SJCRH30 (cell line): ENCODE measurements at regions not wholly inside any gene's neighbourhood (a gene's known extent, or its start where the extent isn't known, plus 50 kb on each side); places are given as distances from the start of the nearest gene placed in this dataset.
"Not testable (repeated sequence)": the region's sequence is repeated elsewhere in the genome, so short reads cannot be mapped to it uniquely, and the experiment has no call there.

ENCODE experiments used
- DNase-seq, 2 experiments: peaks; one replicate each; pipeline ENCODE4 v3.0.0-alpha.2; 2015 to 2020
- H3K27ac ChIP-seq: fragments of 250-450 bp; sonication (Bioruptor Pico); 2 replicates; pipeline ENCODE4 v1.5.1; 2020; ENCODE audit warnings: mild to moderate bottlenecking, moderate library complexity
- H3K27me3 ChIP-seq: fragments of 250-450 bp; sonication (Bioruptor Pico); 2 replicates; pipeline ENCODE4 v1.5.1; 2020; ENCODE audit warnings: mild to moderate bottlenecking, moderate library complexity
- H3K36me3 ChIP-seq: fragments of 250-450 bp; sonication (Bioruptor Pico); 2 replicates; pipeline ENCODE4 v1.5.1; 2020; ENCODE audit warnings: mild to moderate bottlenecking, moderate library complexity
- H3K4me1 ChIP-seq: fragments of 250-450 bp; sonication (Bioruptor Pico); 2 replicates; pipeline ENCODE4 v1.5.1; 2020; ENCODE audit warnings: mild to moderate bottlenecking, moderate library complexity
- H3K4me3 ChIP-seq: fragments of 250-450 bp; sonication (Bioruptor Pico); 2 replicates; pipeline ENCODE4 v1.5.1; 2020; ENCODE audit warnings: mild to moderate bottlenecking, moderate library complexity
- H3K9me3 ChIP-seq: fragments of 250-450 bp; sonication (Bioruptor Pico); replicated peaks from 2 replicates; pipeline ENCODE4 v1.5.1; 2020; ENCODE audit warnings: mild to moderate bottlenecking, moderate library complexity

DNA sequence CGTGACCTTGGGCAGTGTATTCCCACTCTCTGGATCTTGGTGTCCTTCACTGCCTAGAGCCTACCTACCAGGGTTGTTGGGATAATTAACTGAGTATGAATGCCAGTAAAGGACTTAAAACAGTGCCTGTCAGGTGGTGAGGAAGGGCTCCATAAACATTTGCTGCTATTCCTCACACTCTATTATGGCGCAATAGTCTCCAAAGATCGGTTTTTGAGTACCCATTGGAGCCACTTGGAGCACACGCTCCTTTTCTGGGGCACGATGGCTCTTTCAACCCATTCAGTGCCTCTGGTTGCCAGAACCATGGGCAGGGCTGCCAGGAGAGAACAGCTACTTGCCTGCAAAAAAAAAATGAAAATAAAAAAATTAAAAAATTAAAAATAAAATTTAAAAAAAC is 296.6 kb upstream of the PPARGC1A start:
- Histone ChIP-seq H3K9me3 (no peaks in the 10 kb centered on the region), H3K27ac (no peak overlapping the region), H3K4me1 (no peaks in the 10 kb centered on the region), H3K27me3 (no peaks in the 10 kb centered on the region), H3K4me3 (no peak overlapping the region), H3K36me3 (no peaks in the 10 kb centered on the region)
- DNase-seq, result no peak

DNA sequence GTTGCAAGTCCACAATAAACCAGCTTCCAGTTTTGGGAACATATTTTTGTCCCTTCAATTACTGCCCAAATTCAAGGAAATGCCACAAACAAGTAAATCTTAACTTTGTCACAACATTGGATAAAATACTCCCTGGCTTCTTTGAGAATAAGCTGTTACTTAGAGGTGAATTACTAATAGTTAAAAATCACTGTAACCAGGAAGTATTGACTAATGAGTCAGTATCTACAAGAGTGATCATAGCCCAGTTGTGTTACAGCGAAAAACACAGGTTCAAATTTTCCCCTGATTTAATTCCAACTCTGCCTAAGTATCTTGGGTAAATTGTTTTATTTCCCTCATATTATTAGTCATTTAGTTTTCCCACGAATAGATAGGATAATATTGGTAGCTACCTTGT is 291.2 kb upstream of the PPARGC1A start:
- Histone ChIP-seq H3K36me3 (no peaks in the 10 kb centered on the region), H3K4me3 (no peak overlapping the region), H3K9me3 (no peaks in the 10 kb centered on the region), H3K27me3 (no peaks in the 10 kb centered on the region), H3K27ac (no peak overlapping the region), H3K4me1 (no peaks in the 10 kb centered on the region)
- no peak for DNase-seq

DNA sequence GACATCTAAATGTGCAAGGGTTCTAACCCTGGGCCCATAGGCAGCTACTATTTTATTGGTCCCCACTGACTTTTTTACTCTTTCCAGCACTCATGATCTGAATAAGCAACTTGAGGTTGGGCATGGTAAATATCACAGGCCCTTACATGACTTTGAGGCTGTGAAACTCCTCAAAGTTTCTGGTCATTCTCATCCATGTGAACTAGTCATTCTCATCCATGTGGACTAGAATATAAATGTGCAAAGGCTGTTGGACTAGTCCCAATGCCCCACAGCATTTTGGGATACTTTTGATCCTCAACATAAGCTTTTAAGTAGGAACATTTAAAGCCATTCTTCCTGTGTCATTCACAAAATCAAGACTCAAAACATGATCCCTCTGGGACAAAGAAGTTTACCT is 290.7 kb upstream of the PPARGC1A start:
- Histone ChIP-seq H3K27ac (no peak overlapping the region), H3K9me3 (no peaks in the 10 kb centered on the region), H3K36me3 (no peaks in the 10 kb centered on the region), H3K27me3 (no peaks in the 10 kb centered on the region), H3K4me1 (no peaks in the 10 kb centered on the region), H3K4me3 (no peak overlapping the region)
- no peak for DNase-seq

DNA sequence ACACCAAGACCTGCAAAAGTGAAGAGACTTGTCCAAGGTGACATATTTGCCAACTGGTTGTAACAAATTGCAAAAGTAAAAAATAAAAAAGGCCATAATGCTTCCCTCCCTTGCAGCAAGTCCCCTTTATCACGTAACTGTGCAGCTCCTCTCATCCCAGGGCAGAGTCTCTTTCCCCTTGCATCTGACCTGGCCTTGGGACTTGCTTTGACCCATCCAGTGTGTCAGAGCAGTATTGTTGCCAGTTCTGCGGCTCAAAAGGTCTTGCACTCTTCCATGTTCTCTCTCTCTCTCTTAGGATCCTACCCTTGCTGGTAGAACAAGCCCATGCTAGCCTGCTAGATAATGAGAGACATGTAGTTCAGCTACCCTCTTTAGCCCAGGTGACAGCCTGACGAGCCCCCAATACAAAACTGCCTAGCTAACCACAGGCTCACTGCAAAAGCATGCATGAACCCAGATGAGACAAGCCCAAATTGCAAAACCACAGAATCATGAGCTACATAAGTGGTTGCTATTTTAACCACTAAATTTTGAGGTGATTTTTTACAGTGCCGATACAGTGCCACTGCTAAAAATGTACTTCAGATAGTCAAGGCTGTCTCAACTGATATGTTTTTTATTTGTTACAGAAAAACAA is 289.5 kb upstream of the PPARGC1A start:
- Histone ChIP-seq H3K27me3 (no peaks in the 10 kb centered on the region), H3K4me3 (no peak overlapping the region), H3K36me3 (no peaks in the 10 kb centered on the region), H3K4me1 (no peaks in the 10 kb centered on the region), H3K9me3 (no peaks in the 10 kb centered on the region), H3K27ac (no peak overlapping the region)
- DNase-seq, result no peak

DNA sequence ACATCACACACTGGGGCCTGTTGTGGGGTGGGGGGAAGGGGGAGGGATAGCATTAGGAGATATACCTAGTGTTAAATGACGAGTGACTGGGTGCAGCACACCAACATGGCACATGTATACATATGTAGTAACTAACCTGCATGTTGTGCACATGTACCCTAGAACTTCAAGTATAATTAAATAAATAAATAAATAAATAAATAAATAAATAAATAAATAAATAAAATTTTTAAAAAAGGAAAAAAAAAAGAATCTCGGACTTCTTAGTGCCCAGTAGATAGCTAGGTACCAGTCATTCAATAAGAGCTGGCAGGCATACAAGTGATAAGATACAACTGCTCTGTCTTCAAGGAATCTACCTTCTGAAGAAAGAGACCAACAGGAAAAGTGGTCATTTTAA is 287.6 kb upstream of the PPARGC1A start:
- H3K27ac ChIP-seq, DNase-seq: not testable (repeated sequence)

DNA sequence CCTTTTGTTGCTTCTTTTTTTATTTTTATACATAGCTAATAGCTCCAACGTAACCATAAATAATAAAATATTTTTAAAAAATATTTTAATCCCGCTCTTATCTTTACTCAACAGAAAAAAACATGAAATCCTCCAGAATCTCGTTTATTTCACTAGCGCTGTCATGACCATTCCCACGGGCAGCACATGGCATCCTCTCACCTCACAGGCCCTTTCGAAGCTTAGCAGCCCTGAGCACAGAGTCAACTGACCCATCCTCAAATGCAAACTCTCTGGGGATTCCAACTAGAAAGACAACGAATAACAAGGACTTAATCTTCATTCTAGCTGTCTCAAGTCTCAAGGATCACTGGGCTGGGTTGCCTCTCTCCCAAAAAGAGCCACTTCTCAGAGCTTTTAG is 285.9 kb upstream of the PPARGC1A start:
- H3K27me3 ChIP-seq, result no peaks in the 10 kb centered on the region

More for the DNA sequence above, 287.6 kb upstream of the PPARGC1A start:
- not testable (repeated sequence) for H3K36me3 ChIP-seq, H3K27me3 ChIP-seq, H3K4me3 ChIP-seq, H3K9me3 ChIP-seq, H3K4me1 ChIP-seq

DNA sequence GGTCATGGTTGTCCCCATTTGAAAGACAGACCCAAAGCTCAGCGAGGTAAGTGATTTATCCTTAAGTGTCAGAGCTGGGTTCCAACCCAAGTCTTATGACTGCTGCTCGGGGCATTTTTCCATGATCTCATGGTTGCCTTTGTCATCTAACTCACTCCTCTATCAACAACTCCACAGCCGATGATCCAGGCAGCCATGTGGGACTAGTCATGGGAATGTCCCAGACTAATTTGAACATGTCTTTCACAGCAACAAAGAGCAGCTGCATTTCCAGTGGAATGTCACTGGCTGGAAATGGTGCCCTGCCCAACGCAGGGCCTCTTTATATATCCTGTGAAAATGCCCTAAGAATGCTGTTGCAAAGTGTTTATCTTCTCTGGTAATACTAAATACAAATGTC is 284.8 kb upstream of the PPARGC1A start:
- no peaks in the 10 kb centered on the region for H3K27me3 ChIP-seq
- H3K4me1 ChIP-seq, result no peaks in the 10 kb centered on the region
- no peaks in the 10 kb centered on the region for H3K36me3 ChIP-seq
- no peak overlapping the region for H3K4me3 ChIP-seq
- no peak overlapping the region for H3K27ac ChIP-seq
- no peaks in the 10 kb centered on the region; the same call in 1 of the 2 replicates for H3K9me3 ChIP-seq
- peak; percentile 9 for DNase-seq

More for the DNA sequence above, 285.9 kb upstream of the PPARGC1A start:
- H3K9me3 ChIP-seq, result no peaks in the 10 kb centered on the region; the same call in 1 of the 2 replicates
- no peak overlapping the region for H3K4me3 ChIP-seq
- no peak overlapping the region for H3K27ac ChIP-seq
- H3K4me1 ChIP-seq, result no peaks in the 10 kb centered on the region
- H3K36me3 ChIP-seq, result no peaks in the 10 kb centered on the region
- no peak for DNase-seq

DNA sequence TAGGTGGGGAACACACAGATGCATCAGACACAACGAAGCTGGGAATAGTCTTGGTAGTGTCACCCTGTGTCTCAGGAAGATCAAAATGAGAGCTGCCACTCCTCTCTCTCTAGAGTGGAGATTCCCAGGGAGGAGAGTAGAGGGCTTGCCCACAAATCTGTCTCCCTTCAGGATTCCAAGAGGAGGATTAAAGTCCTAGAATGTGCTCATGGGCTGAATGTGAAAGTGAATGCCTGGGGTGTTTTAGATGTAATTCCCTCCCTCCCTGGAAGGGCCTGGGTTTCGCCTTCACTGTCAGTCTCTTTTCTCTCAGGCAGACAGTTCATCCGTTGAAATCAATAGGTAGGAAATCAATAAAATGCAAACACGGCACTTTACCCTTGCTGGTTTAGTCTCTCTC is 282.6 kb upstream of the PPARGC1A start:
- Histone ChIP-seq H3K4me1 (no peaks in the 10 kb centered on the region), H3K36me3 (no peaks in the 10 kb centered on the region)

DNA sequence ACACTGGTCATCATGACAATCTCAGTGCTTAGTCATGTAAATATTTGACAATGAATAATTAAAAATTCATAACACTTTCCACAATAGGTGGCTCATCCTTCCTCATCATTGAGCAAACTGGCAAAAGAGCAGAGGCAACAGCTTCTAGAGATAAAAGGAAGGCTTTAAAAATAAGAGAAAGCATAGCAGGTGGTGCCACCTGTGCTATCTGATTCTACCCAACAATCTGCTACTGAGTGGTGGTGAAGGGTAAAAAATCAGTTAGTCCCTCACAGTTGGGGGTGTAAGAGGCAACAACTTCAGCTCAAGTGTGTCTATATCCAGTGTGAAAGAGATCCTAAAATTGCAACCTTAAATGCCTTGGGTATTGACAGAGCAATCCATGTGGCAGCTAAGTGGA is 280.1 kb upstream of the PPARGC1A start:
- Histone ChIP-seq H3K9me3 (no peaks in the 10 kb centered on the region; the same call in 1 of the 2 replicates), H3K4me1 (no peaks in the 10 kb centered on the region), H3K36me3 (no peaks in the 10 kb centered on the region), H3K4me3 (no peak overlapping the region), H3K27me3 (no peaks in the 10 kb centered on the region), H3K27ac (no peak overlapping the region)
- no peak for DNase-seq

More for the DNA sequence above, 282.6 kb upstream of the PPARGC1A start:
- no peak for DNase-seq
- Histone ChIP-seq H3K27me3 (no peaks in the 10 kb centered on the region), H3K27ac (no peak overlapping the region), H3K9me3 (no peaks in the 10 kb centered on the region; the same call in 1 of the 2 replicates), H3K4me3 (no peak overlapping the region)

DNA sequence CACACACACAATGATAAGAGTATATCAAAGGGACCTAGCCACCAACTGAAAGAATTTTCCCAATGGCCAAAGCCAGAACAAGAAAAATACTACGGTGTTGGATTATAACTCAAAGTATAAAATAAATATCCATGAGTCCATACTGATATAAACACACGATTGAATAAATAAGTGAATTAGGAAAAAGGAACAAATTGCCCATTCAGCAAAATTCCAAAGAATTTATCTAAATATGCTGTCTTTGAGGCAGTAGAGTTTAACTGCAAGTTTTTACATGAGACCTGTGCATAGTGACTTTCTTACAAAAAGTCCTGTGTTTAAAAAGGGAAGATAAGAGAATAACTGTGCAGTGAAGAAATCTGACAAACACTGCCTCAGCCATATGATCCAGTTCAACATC is 278.8 kb upstream of the PPARGC1A start:
- DNase-seq, result no peak
- Histone ChIP-seq H3K27me3 (no peaks in the 10 kb centered on the region), H3K36me3 (no peaks in the 10 kb centered on the region), H3K27ac (no peak overlapping the region), H3K4me3 (no peak overlapping the region), H3K9me3 (no peaks in the 10 kb centered on the region; the same call in 1 of the 2 replicates), H3K4me1 (peaks cover 3% of the 10 kb centered on the region)

DNA sequence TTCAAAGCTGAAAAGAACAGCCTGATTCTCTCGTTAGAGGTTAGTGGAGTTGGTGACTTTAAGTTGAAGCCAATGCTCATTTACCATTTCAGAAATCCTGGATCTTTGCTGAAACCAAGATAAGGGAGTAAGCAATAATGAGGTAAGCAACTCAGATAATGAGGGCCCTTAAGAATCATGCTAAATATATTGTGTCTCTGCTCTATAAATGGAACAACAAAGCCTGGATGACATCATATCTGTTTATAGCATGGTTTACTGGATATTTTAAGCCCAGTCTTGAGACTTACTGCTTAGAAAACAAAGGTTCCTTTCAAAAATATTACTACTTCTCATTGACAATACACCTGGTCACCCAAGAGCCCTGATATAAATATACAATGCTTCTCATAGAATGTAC is 276.7 kb upstream of the PPARGC1A start:
- no peak overlapping the region for H3K4me3 ChIP-seq
- H3K27me3 ChIP-seq, result no peaks in the 10 kb centered on the region
- no peak for DNase-seq

DNA sequence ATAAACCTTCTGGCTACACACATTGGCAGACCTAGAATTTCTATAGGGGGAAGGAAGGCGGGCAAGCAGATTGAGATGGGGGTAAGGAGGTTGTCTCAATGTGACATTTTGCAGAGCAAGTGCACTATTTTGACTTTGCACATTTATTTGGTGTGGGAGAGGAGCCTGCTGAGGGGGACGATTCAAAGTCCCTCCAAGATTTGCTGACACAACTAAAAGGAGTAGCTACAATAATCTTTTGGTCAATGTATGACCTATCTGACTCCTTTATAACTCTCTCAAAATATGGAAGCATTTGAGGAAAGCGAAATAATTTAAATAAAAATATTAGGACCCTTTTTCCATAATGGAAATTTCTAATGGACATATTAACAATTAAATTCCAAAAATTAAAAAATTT is 274.9 kb upstream of the PPARGC1A start:
- H3K27me3 ChIP-seq, result no peaks in the 10 kb centered on the region
- no peaks in the 10 kb centered on the region for H3K36me3 ChIP-seq
- no peak overlapping the region for H3K27ac ChIP-seq
- no peak overlapping the region for H3K4me3 ChIP-seq
- H3K9me3 ChIP-seq, result no peaks in the 10 kb centered on the region
- DNase-seq, result no peak
- H3K4me1 ChIP-seq, result peaks cover 6% of the 10 kb centered on the region

More for the DNA sequence above, 276.7 kb upstream of the PPARGC1A start:
- Histone ChIP-seq H3K27ac (no peak overlapping the region), H3K4me1 (peaks cover 6% of the 10 kb centered on the region), H3K36me3 (no peaks in the 10 kb centered on the region), H3K9me3 (no peaks in the 10 kb centered on the region; the same call in 1 of the 2 replicates)

DNA sequence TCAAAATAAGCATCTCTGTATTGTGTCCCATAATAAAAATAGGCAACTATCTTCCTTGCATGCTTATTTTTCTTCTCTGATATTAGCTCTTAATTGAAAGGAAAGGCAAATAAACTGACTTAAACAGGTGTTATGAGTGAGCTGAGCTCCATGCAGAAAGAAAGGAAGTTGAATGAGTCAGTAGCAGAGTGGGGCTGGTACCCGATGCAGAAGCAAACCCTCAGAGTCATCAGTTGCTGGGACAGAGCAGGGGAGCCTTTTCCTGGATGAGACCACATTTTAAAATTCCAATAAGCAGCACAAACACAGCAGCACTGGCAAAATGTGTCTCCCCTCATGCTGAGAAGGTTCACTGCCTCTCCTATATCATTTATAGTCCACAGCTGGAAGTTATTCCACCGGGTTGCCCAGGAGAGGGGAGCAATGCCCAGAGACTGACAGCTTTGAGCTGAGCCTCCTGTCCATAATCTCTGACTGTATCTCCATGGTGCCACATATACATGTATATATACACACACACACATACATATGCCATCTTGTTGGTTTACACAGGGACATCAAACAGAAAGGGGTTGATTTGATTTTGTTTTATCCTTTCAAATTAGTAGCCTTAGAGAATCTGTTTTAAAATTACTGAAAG is 274.3 kb upstream of the PPARGC1A start:
- Histone ChIP-seq H3K4me1 (peaks cover 6% of the 10 kb centered on the region), H3K4me3 (no peak overlapping the region), H3K27ac (0 out of 2 replicates have a peak overlapping the region, but pooled peaks have one; percentile 10), H3K9me3 (no peaks in the 10 kb centered on the region), H3K36me3 (no peaks in the 10 kb centered on the region), H3K27me3 (no peaks in the 10 kb centered on the region)
- peak; percentile 21 to 55 for DNase-seq

DNA sequence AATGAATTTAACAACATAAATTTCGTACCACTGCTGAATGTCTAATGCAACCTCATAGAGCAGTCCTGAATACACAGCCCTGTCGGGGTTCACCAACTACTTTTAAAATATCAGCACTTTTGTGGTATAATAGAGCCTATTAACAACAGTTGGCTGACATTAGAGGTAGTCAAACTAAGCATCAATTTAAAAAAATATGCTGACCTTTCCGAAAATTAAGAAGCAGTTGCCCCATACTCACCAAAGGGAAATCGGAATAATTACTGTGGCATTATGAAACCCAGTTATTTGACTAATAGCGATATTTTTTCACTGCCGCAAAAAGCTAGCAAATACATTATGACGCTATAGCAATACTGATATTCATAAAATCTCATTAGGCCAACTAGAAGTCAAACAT is 273.5 kb upstream of the PPARGC1A start:
- no peak for DNase-seq
- Histone ChIP-seq H3K27ac (no peak overlapping the region), H3K27me3 (no peaks in the 10 kb centered on the region), H3K9me3 (no peaks in the 10 kb centered on the region), H3K4me1 (peaks cover 6% of the 10 kb centered on the region), H3K4me3 (no peak overlapping the region), H3K36me3 (no peaks in the 10 kb centered on the region)

DNA sequence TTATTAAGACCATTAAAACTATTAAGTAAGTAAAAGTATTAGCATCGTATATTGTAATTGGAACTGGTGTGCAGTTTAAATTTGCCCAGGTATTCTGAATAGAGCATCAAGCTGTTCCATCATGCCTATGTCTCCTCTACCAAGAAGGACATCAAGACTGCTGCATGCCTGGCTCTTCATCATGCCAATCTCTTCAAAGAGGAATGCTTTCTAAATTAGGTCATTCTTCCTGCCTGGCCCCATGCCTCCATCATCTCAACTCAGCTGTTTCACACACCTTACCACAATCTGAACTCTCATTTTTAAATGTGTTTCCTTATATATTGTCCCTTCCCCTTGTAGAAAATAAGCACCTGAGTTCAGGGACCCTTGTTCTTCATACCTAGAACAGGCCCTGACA is 270.5 kb upstream of the PPARGC1A start:
- no peaks in the 10 kb centered on the region for H3K9me3 ChIP-seq
- H3K27me3 ChIP-seq, result no peaks in the 10 kb centered on the region
- H3K4me3 ChIP-seq, result no peak overlapping the region
- peaks cover 6% of the 10 kb centered on the region for H3K4me1 ChIP-seq
- no peaks in the 10 kb centered on the region for H3K36me3 ChIP-seq
- H3K27ac ChIP-seq, result no peak overlapping the region
- DNase-seq, result no peak

DNA sequence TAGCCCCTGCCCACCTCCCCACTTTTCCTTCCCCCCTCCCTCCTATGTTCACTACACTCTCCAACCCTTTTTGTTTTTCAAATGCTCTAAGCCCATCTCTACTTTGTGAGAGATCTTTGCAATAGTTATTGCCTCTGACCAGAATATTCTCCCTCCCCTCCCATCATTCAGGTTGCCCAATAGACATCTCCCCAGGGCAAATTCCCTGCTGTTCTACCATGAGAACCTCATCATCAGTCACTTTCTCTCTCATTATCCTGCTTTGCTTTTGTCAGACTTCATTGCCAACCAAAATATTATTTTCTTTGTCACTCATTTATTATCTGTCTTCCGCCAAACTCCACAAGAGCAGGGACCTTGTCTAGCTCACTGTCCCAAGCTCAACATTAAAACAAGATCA is 268.2 kb upstream of the PPARGC1A start:
- DNase-seq, result no peak
- no peaks in the 10 kb centered on the region for H3K27me3 ChIP-seq
- H3K27ac ChIP-seq, result no peak overlapping the region
- no peaks in the 10 kb centered on the region for H3K36me3 ChIP-seq
- H3K4me1 ChIP-seq, result no peaks in the 10 kb centered on the region
- H3K9me3 ChIP-seq, result no peaks in the 10 kb centered on the region
- no peak overlapping the region for H3K4me3 ChIP-seq
